ES-I3 (cell line): ENCODE measurements at regions not wholly inside any gene's neighbourhood (a gene's known extent, or its start where the extent isn't known, plus 50 kb on each side); places are given as distances from the start of the nearest gene placed in this dataset.

Source experiments
- H3K36me3 ChIP-seq: 2 replicates; pipeline ENCODE4 v1.6.1; 2013; ENCODE audit warnings: mild to moderate bottlenecking, low read length, control low read depth, moderate library complexity; ENCODE audit not compliant: insufficient read depth
- H3K4me1 ChIP-seq: 2 replicates; pipeline ENCODE4 v1.6.1; 2013; ENCODE audit warnings: mild to moderate bottlenecking, control low read depth, low read length; ENCODE audit not compliant: insufficient read depth
- H3K9ac ChIP-seq: 2 replicates; pipeline ENCODE4 v1.6.1; 2013; ENCODE audit warnings: low read depth, mild to moderate bottlenecking, low read length, moderate library complexity
- H3K9me3 ChIP-seq: 2 replicates; pipeline ENCODE4 v1.6.1; 2013; ENCODE audit warnings: mild to moderate bottlenecking, low read length, moderate library complexity; ENCODE audit not compliant: control insufficient read depth, insufficient read depth

GRCh38 chr15:69601711-69602504 lies 149.3 kb downstream of the RPLP1 start:
- Histone ChIP-seq H3K4me1 (no peaks in the 10 kb centered on the region), H3K36me3 (no peaks in the 10 kb centered on the region), H3K9me3 (no peaks in the 10 kb centered on the region), H3K9ac (no peak overlapping the region)

GRCh38 chr15:69602921-69603320 lies 150.3 kb downstream of the RPLP1 start:
- no peaks in the 10 kb centered on the region; the same call in 1 of the 2 replicates for H3K4me1 ChIP-seq
- no peaks in the 10 kb centered on the region for H3K36me3 ChIP-seq
- no peaks in the 10 kb centered on the region for H3K9me3 ChIP-seq
- H3K9ac ChIP-seq, result no peak overlapping the region

- Histone ChIP-seq H3K9ac (no peak overlapping the region), H3K9me3 (no peaks in the 10 kb centered on the region), H3K4me1 (no peaks in the 10 kb centered on the region; the same call in 1 of the 2 replicates), H3K36me3 (no peaks in the 10 kb centered on the region)
Observed at GRCh38 chr15:69603369-69604071, 150.9 kb downstream of the RPLP1 start.

GRCh38 chr15:69604072-69604411 lies 151.4 kb downstream of the RPLP1 start:
- Histone ChIP-seq H3K4me1 (no peaks in the 10 kb centered on the region; the same call in 1 of the 2 replicates), H3K36me3 (no peaks in the 10 kb centered on the region), H3K9ac (no peak overlapping the region)

GRCh38 chr15:69606144-69606543 lies 153.5 kb downstream of the RPLP1 start:
- Histone ChIP-seq H3K9ac (no peak overlapping the region), H3K36me3 (no peaks in the 10 kb centered on the region), H3K4me1 (no peaks in the 10 kb centered on the region; the same call in 1 of the 2 replicates)

More at GRCh38 chr15:69604072-69604411, 151.4 kb downstream of the RPLP1 start:
- H3K9me3 ChIP-seq, result no peaks in the 10 kb centered on the region

GRCh38 chr15:69606921-69607500 lies 154.4 kb downstream of the RPLP1 start:
- no peaks in the 10 kb centered on the region for H3K9me3 ChIP-seq
- H3K9ac ChIP-seq, result no peak overlapping the region
- H3K4me1 ChIP-seq, result no peaks in the 10 kb centered on the region; the same call in 1 of the 2 replicates
- no peaks in the 10 kb centered on the region for H3K36me3 ChIP-seq

More at GRCh38 chr15:69606144-69606543, 153.5 kb downstream of the RPLP1 start:
- H3K9me3 ChIP-seq, result no peaks in the 10 kb centered on the region

GRCh38 chr15:69608661-69609060 lies 156.0 kb downstream of the RPLP1 start:
- H3K4me1 ChIP-seq, result no peaks in the 10 kb centered on the region; the same call in 1 of the 2 replicates
- no peaks in the 10 kb centered on the region for H3K9me3 ChIP-seq
- no peaks in the 10 kb centered on the region for H3K36me3 ChIP-seq
- H3K9ac ChIP-seq, result no peak overlapping the region

GRCh38 chr15:69609176-69609575 lies 156.6 kb downstream of the RPLP1 start:
- Histone ChIP-seq H3K9ac (no peak overlapping the region), H3K36me3 (no peaks in the 10 kb centered on the region), H3K9me3 (no peaks in the 10 kb centered on the region), H3K4me1 (no peaks in the 10 kb centered on the region; the same call in 1 of the 2 replicates)

GRCh38 chr15:69609776-69610175 lies 157.2 kb downstream of the RPLP1 start:
- H3K4me1 ChIP-seq, result no peaks in the 10 kb centered on the region; the same call in 1 of the 2 replicates
- no peaks in the 10 kb centered on the region for H3K36me3 ChIP-seq
- no peak overlapping the region for H3K9ac ChIP-seq
- no peaks in the 10 kb centered on the region for H3K9me3 ChIP-seq

- no peaks in the 10 kb centered on the region; the same call in 1 of the 2 replicates for H3K4me1 ChIP-seq
Observed at GRCh38 chr15:69610277-69610676, 157.7 kb downstream of the RPLP1 start.

GRCh38 chr15:69610858-69611257 lies 158.2 kb downstream of the RPLP1 start:
- Histone ChIP-seq H3K4me1 (no peaks in the 10 kb centered on the region; the same call in 1 of the 2 replicates), H3K9ac (no peak overlapping the region), H3K36me3 (no peaks in the 10 kb centered on the region), H3K9me3 (no peaks in the 10 kb centered on the region)

More at GRCh38 chr15:69610277-69610676, 157.7 kb downstream of the RPLP1 start:
- Histone ChIP-seq H3K9ac (no peak overlapping the region), H3K36me3 (no peaks in the 10 kb centered on the region), H3K9me3 (no peaks in the 10 kb centered on the region)

- Histone ChIP-seq H3K4me1 (no peaks in the 10 kb centered on the region; the same call in 1 of the 2 replicates), H3K9me3 (no peaks in the 10 kb centered on the region), H3K9ac (no peak overlapping the region), H3K36me3 (no peaks in the 10 kb centered on the region)
Observed at GRCh38 chr15:69612112-69612511, 159.5 kb downstream of the RPLP1 start.

- Histone ChIP-seq H3K9ac (no peak overlapping the region), H3K9me3 (no peaks in the 10 kb centered on the region), H3K36me3 (no peaks in the 10 kb centered on the region), H3K4me1 (no peaks in the 10 kb centered on the region)
Observed at GRCh38 chr15:69613182-69613581, 160.6 kb downstream of the RPLP1 start.

GRCh38 chr15:69613988-69614387 lies 161.4 kb downstream of the RPLP1 start:
- no peak overlapping the region for H3K9ac ChIP-seq
- no peaks in the 10 kb centered on the region for H3K4me1 ChIP-seq
- H3K9me3 ChIP-seq, result no peaks in the 10 kb centered on the region
- no peaks in the 10 kb centered on the region for H3K36me3 ChIP-seq
